ENCODE measurements at regions not wholly inside any gene's neighbourhood (a gene's known extent, or its start where the extent isn't known, plus 50 kb on each side); places are given as distances from the start of the nearest gene placed in this dataset.

DNA sequence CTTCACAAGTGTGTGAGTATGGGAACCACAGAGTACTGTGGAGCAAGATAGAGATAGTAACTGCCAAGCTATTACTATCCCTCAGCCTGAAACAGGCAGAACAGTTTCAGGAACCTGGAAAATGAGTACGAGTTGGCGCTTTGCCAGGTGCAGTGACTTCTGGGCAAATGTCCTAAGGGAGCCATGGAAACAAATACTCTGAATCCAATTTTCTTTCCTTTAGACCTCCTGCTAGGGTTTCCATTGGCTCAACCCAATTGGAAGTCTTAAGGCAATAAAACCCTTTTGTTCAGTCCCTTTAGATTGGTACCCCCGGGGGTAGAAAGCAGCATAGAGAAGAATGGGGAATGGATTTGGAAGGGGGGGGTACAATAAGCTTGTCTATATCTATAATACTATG, 205.0 kb upstream of the EPHA7 start (continued):
- TF ChIP-seq, protein P1, sequence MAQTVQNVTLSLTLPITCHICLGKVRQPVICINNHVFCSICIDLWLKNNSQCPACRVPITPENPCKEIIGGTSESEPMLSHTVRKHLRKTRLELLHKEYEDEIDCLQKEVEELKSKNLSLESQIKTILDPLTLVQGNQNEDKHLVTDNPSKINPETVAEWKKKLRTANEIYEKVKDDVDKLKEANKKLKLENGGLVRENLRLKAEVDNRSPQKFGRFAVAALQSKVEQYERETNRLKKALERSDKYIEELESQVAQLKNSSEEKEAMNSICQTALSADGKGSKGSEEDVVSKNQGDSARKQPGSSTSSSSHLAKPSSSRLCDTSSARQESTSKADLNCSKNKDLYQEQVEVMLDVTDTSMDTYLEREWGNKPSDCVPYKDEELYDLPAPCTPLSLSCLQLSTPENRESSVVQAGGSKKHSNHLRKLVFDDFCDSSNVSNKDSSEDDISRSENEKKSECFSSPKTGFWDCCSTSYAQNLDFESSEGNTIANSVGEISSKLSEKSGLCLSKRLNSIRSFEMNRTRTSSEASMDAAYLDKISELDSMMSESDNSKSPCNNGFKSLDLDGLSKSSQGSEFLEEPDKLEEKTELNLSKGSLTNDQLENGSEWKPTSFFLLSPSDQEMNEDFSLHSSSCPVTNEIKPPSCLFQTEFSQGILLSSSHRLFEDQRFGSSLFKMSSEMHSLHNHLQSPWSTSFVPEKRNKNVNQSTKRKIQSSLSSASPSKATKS (CRISPR knock-in tag; IDR thresholded peaks at IDR 0.05), result no peak
- TF ChIP-seq TP53 (CRISPR knock-in tag; conservative IDR thresholded peaks at IDR 0.05) (no peak), SPEN (CRISPR knock-in tag; IDR thresholded peaks at IDR 0.05; ENCODE audit: low read depth) (no peak)

DNA sequence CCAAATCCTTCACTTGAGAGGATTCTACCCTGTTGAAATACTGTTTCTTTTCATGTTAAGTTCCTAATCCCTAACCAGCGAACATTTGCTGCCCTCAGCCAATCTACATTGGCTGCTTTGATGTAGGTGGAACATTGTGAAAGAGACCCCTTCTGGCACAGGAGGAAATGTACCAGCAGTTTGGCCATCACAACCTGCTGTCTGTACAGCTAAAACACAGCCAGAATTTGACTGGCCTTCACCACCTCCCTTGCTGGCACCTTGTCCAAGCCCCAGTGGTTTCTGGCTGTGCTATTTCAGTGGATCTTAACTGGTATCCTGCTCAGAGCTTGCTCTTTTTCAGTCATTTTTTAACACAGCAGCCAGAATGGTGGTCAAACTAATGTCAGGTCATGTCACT, 202.1 kb upstream of the EPHA7 start:
- ATAC-seq (no peak), DNase-seq (ENCODE audit: low spot score) (no peak), FAIRE-seq (no peak)
- Histone ChIP-seq H3K27ac (ENCODE audit: extremely low read length, insufficient read depth, low read length) (no peak overlapping the region), H3K9me3 (ENCODE audit: low read length) (no peaks in the 10 kb centered on the region), H3K4me3 (replicated peaks in 1 of 3; ENCODE audit: insufficient read depth in 1 of 3, low read depth in 2 of 3, low read length in 3 of 3) (no peak overlapping the region), H3K36me3 (replicated peaks in 1 of 2; ENCODE audit: control insufficient read depth in 1 of 2, insufficient read depth in 2 of 2, low read length in 2 of 2) (no peaks in the 10 kb centered on the region), H3K79me2 (ENCODE audit: insufficient read depth, low read length) (no peaks in the 10 kb centered on the region), H3K4me1 (ENCODE audit: insufficient read depth, low read length) (no peaks in the 10 kb centered on the region), H4K20me1 (ENCODE audit: insufficient read depth, low read length) (no peaks in the 10 kb centered on the region), H3K4me2 (ENCODE audit: low read depth, low read length) (no peak overlapping the region), H3K27me3 (ENCODE audit: control insufficient read depth in 1 of 2, insufficient read depth in 2 of 2, low read length in 2 of 2) (no peaks in the 10 kb centered on the region), H3K9ac (ENCODE audit: insufficient read depth, low read depth, low read length) (no peak overlapping the region), H2AFZ (ENCODE audit: low read length) (no peak overlapping the region)
- TF ChIP-seq CEBPB (IDR thresholded peaks at IDR 0.05; ENCODE audit: borderline replicate concordance, low read depth, low read length), result no peak
- no peak for TF ChIP-seq DNMT1 (CRISPR knock-in tag; IDR thresholded peaks at IDR 0.05)
- TF ChIP-seq PLRG1 (conservative IDR thresholded peaks at IDR 0.05), result no peak
- TF ChIP-seq TBL1XR1 (IDR thresholded peaks at IDR 0.05; ENCODE audit: borderline replicate concordance, low read length, partially characterized antibody), result no peak
- TF ChIP-seq KLF16 (CRISPR knock-in tag; IDR thresholded peaks at IDR 0.05), result no peak
- WGBS (ENCODE audit: low lambda C conversion rate), result 0% methylated on average over 1 of the region's 1 CpG
- ChIA-PET CTCF (ENCODE audit: low intra/inter-chr PET ratio, low total read pairs) (no interaction called here), POLR2A (no interaction called here)
- in situ Hi-C loops (cut with HindIII; ENCODE audit: extremely low pct_ligation_motif_present, low pct_unique_long_range_greater_than_20kb) (no loop called here), intact Hi-C loops (cut with micrococcal nuclease; ENCODE audit: unreplicated experiment) (no loop called here)
- BruUV-seq (replicated peaks), result no TSS peak

All from HepG2 (cell line).